ENCODE measurements at regions not wholly inside any gene's neighbourhood (a gene's known extent, or its start where the extent isn't known, plus 50 kb on each side); places are given as distances from the start of the nearest gene placed in this dataset.

DNA sequence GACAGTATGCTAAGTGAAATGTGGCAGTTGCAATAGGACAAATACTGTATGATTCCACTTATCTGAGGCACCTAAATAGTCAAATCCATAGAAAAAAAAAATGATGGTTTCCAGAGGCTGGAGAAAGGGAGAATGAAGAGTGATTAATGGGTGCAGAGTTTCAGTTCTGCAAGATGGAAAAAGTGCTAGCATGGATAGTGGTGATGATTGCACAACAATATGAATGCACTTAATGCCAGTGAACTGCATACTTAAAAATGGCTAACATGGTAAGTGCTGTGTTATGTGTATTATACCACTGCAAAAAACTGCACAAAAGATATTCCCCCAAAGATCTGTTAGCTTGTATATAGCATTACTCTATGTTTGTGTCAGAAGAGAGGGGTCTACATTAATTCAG lies 185.4 kb downstream of the INHBB start:
- TF ChIP-seq, protein P1, sequence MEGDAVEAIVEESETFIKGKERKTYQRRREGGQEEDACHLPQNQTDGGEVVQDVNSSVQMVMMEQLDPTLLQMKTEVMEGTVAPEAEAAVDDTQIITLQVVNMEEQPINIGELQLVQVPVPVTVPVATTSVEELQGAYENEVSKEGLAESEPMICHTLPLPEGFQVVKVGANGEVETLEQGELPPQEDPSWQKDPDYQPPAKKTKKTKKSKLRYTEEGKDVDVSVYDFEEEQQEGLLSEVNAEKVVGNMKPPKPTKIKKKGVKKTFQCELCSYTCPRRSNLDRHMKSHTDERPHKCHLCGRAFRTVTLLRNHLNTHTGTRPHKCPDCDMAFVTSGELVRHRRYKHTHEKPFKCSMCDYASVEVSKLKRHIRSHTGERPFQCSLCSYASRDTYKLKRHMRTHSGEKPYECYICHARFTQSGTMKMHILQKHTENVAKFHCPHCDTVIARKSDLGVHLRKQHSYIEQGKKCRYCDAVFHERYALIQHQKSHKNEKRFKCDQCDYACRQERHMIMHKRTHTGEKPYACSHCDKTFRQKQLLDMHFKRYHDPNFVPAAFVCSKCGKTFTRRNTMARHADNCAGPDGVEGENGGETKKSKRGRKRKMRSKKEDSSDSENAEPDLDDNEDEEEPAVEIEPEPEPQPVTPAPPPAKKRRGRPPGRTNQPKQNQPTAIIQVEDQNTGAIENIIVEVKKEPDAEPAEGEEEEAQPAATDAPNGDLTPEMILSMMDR (IDR thresholded peaks at IDR 0.05): no peak
- no peak overlapping the region for H3K27ac ChIP-seq
- H3K4me1 ChIP-seq (ENCODE audit: control insufficient read depth in 1 of 2, insufficient read depth in 1 of 2, low read depth in 1 of 2, low read length in 1 of 2): no peaks in the 10 kb centered on the region
- no peak overlapping the region for H3K4me3 ChIP-seq (ENCODE audit: low read depth in 1 of 2, low read length in 1 of 2)
- no peaks in the 10 kb centered on the region for H3K36me3 ChIP-seq
- H3K9me3 ChIP-seq: no peaks in the 10 kb centered on the region
- H3K27me3 ChIP-seq: peaks cover 22% of the 10 kb centered on the region

DNA sequence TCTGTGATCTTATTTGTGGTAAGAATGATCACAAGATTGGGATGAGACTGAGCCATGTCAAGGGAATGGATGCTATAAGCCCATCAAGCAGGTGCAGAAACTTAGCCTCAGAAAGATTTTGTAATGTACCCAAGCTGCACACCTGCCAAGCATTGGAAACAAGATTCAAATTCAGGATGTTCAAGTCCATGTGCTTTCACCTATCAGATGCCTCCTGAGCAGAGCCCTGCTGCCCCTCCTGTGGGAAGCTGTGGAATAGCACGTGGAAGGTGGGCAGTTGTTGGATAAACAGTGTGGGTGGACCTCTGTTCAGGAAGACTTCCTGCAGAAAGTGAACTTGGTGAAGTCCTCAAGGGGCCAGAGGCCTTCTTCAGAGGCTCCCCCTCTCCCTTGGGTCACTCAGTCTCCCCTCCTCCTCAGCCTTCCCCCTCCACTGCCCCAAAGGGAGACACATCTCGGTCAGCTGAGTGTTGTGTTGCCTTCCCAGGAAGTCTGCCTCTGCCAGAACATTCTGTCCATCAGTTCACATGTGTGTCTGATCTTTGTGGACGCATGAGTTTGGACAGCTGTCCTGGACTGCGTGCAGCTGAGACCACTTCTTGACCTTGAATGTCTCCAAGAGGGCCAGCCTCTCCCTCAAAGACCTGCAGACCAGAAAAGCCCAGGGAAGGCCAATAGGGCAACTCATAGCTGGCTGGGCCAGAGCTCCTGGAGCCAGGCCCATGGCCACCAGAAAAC lies 186.1 kb downstream of the INHBB start:
- H3K9me3 ChIP-seq: no peaks in the 10 kb centered on the region
- H3K27me3 ChIP-seq: peaks cover 18% of the 10 kb centered on the region
- no peaks in the 10 kb centered on the region for H3K4me1 ChIP-seq (ENCODE audit: control insufficient read depth in 1 of 2, insufficient read depth in 1 of 2, low read depth in 1 of 2, low read length in 1 of 2)
- H3K36me3 ChIP-seq: no peaks in the 10 kb centered on the region
- H3K27ac ChIP-seq: no peak overlapping the region
- TF ChIP-seq, protein P1 (IDR thresholded peaks at IDR 0.05): no peak
- H3K4me3 ChIP-seq (ENCODE audit: low read depth in 1 of 2, low read length in 1 of 2): no peak overlapping the region

DNA sequence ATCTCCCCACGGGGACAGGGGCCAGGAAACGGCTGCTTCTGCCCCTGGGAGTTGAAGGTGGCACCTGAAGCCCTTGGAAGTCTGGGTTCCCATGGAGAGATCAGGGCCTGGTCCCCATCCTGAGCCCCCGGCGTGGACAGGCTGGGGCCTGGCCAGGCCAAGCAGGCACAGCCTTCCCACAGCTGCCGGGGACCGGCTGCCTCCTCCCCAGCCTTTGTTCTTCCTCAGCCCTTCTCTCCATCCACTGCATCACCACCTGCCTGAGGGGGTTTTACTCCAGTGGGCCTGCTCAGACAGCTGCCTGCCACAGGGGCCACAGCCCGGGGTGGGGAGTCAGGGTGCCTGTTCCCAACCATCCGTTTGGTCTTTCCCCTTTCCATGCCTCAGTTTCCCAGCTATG lies 187.7 kb downstream of the INHBB start:
- TF ChIP-seq, protein P1 (IDR thresholded peaks at IDR 0.05): no peak

DNA sequence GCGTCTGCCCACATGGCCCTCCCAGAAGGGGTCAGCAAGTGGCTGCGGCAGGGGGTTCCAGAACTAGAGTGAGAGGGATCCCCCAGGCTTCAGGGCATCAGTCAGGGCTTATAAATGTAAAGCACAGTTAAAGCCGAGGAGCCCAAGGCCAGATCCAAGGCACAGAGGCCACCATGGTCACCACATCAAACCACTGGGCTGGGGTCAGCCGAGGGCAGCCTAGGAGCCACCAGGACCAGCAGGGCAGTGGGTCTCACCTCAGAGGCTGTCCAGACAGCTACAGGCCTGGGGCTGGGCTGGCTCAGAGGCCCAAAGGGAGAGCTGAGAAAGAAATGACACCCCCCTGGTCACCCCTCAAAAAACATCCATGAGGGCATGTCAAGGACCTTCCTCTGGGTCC lies 188.5 kb downstream of the INHBB start:
- no peaks in the 10 kb centered on the region for H3K9me3 ChIP-seq
- no peaks in the 10 kb centered on the region for H3K4me1 ChIP-seq (ENCODE audit: control insufficient read depth in 1 of 2, insufficient read depth in 1 of 2, low read depth in 1 of 2, low read length in 1 of 2)
- H3K27ac ChIP-seq: no peak overlapping the region
- TF ChIP-seq, protein P1 (IDR thresholded peaks at IDR 0.05): no peak
- H3K36me3 ChIP-seq: no peaks in the 10 kb centered on the region
- no peaks in the 10 kb centered on the region for H3K27me3 ChIP-seq
- no peak overlapping the region for H3K4me3 ChIP-seq (ENCODE audit: low read depth in 1 of 2, low read length in 1 of 2)

More for the DNA sequence above, 187.7 kb downstream of the INHBB start:
- Histone ChIP-seq H3K27me3 (peaks cover 2% of the 10 kb centered on the region), H3K4me1 (ENCODE audit: control insufficient read depth in 1 of 2, insufficient read depth in 1 of 2, low read depth in 1 of 2, low read length in 1 of 2) (no peaks in the 10 kb centered on the region), H3K9me3 (no peaks in the 10 kb centered on the region), H3K27ac (no peak overlapping the region), H3K4me3 (ENCODE audit: low read depth in 1 of 2, low read length in 1 of 2) (no peak overlapping the region), H3K36me3 (no peaks in the 10 kb centered on the region)

DNA sequence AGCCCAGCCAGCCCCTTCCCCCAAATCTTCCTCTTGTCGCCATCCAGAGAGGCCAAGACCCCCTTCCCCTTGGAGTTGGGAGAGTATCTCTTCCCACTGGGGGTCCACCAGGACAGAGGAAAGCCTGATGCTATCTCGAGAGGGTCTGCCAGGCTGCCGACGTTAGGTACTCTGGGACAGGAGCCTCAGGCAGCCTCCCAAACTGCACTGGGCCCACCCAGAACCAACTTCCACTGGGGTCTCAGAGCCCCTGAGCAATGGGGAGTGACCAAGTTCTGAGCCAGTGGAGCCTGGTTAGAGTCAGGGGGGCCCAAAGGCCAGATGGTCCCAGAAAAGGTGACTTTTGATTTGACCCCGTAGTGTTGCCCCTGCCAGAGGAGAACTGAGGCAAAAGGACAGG lies 189.1 kb downstream of the INHBB start:
- Histone ChIP-seq H3K4me1 (ENCODE audit: control insufficient read depth in 1 of 2, insufficient read depth in 1 of 2, low read depth in 1 of 2, low read length in 1 of 2) (no peaks in the 10 kb centered on the region), H3K27me3 (no peaks in the 10 kb centered on the region), H3K36me3 (no peaks in the 10 kb centered on the region), H3K4me3 (ENCODE audit: low read depth in 1 of 2, low read length in 1 of 2) (no peak overlapping the region), H3K27ac (no peak overlapping the region), H3K9me3 (no peaks in the 10 kb centered on the region)
- TF ChIP-seq, protein P1 (IDR thresholded peaks at IDR 0.05): no peak

Measured in neutrophil (primary cell).